Spleen (tissue), 7 donors: ENCODE measurements at regions not wholly inside any gene's neighbourhood (a gene's known extent, or its start where the extent isn't known, plus 50 kb on each side); places are given as distances from the start of the nearest gene placed in this dataset.

Source experiments
- POLR2AphosphoS5 ChIP-seq, 3 donors: sonication (generic); formaldehyde crosslinking; IDR thresholded peaks; one replicate each; pipeline ENCODE4 v1.5.1; 2017; ENCODE audit warnings: antibody characterized with exemption in 3 of 3
- TF ChIP-seq, protein P1 (sequence below), 11 experiments: fragments of 200-600 bp in 7 of 11; fragments of 450-650 bp in 4 of 11; sonication (generic) in 4 of 11; IDR thresholded peaks in 8 of 11; conservative IDR thresholded peaks in 3 of 11; 1 replicate in 7 of 11; 2 replicates in 4 of 11; pipeline versions ENCODE4 v1.4.0 to v1.8.0; 2016 to 2021; ENCODE audit warnings: antibody characterized with exemption in 11 of 11, inconsistent platforms in 4 of 11, mild to moderate bottlenecking in 1 of 11
- donor health status: DM: no; HTN: no; CAD: no; lungs with moderate emphysema.
- donor health status: DM: no; HTN: no; CAD: no.
- donor health status: DM: no; HTN: no; CAD: no.

DNA sequence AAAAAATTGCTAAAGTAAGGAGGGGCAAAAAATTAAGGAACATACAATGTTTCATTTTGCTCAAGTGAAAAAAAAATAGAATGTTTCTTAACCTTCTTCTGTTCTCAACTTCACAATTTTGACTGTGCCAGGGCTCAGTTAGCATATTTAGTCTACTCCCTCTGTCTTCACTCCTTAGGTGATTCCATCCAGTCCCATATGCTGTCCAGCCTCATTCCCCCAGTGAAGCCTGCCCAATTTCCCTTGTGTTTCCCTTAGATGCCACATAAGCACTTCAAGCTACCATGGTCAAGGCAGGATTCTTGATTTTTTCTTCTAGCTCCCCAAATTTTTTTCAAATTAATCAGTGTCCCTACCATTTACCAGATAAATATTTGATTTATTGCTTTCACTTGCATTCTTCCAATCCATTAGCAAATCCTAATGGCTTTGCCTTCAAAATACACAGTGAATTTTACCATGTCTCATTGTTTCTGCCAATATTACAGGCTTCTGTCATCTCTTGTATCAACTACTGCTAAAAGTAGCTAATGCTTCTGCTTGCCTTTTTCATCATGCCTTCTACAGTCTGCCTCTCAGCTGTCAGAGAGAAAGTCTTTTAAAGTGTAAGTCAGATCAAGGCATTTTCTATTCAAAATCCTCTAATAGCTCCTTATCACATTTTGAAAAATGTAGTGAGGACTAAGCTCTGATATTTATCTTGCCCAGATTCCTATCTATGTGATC is 166.8 kb downstream of the MACC1 start:
- TF ChIP-seq, protein P1, sequence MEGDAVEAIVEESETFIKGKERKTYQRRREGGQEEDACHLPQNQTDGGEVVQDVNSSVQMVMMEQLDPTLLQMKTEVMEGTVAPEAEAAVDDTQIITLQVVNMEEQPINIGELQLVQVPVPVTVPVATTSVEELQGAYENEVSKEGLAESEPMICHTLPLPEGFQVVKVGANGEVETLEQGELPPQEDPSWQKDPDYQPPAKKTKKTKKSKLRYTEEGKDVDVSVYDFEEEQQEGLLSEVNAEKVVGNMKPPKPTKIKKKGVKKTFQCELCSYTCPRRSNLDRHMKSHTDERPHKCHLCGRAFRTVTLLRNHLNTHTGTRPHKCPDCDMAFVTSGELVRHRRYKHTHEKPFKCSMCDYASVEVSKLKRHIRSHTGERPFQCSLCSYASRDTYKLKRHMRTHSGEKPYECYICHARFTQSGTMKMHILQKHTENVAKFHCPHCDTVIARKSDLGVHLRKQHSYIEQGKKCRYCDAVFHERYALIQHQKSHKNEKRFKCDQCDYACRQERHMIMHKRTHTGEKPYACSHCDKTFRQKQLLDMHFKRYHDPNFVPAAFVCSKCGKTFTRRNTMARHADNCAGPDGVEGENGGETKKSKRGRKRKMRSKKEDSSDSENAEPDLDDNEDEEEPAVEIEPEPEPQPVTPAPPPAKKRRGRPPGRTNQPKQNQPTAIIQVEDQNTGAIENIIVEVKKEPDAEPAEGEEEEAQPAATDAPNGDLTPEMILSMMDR (IDR thresholded peaks at IDR 0.05 in 8 of 11, conservative IDR thresholded peaks at IDR 0.05 in 3 of 11) = no peak
- TF ChIP-seq POLR2AphosphoS5 (IDR thresholded peaks at IDR 0.05) = no peak
